Duodenal mucosa (tissue), 2 donors: ENCODE measurements at regions not wholly inside any gene's neighbourhood (a gene's known extent, or its start where the extent isn't known, plus 50 kb on each side); places are given as distances from the start of the nearest gene placed in this dataset.

Experiments
- H3K27ac ChIP-seq: one replicate; pipeline ENCODE4 v1.7.0; 2013; ENCODE audit warnings: low read depth, low read length
- H3K27me3 ChIP-seq, 2 donors: one replicate each; pipeline ENCODE4 v1.7.0; 2013; ENCODE audit warnings: low read length in 2 of 2, control low read depth in 1 of 2; ENCODE audit not compliant: insufficient read depth in 2 of 2, control insufficient read depth in 1 of 2
- H3K36me3 ChIP-seq, 2 donors: one replicate each; pipeline ENCODE4 v1.7.0; 2013; ENCODE audit warnings: low read length in 2 of 2, control low read depth in 1 of 2; ENCODE audit not compliant: insufficient read depth in 2 of 2, control insufficient read depth in 1 of 2
- H3K4me1 ChIP-seq, 2 donors: one replicate each; pipeline ENCODE4 v1.7.0; 2013; ENCODE audit warnings: low read length in 2 of 2, control low read depth in 1 of 2; ENCODE audit not compliant: insufficient read depth in 2 of 2, control insufficient read depth in 1 of 2
- H3K4me3 ChIP-seq, 2 donors: one replicate each; pipeline ENCODE4 v1.7.0; 2013; ENCODE audit warnings: low read length in 2 of 2, low read depth in 1 of 2
- H3K9ac ChIP-seq, 2 donors: one replicate each; pipeline ENCODE4 v1.7.0; 2013; ENCODE audit warnings: low read length in 2 of 2, low read depth in 1 of 2
- H3K9me3 ChIP-seq, 2 donors: one replicate each; pipeline ENCODE4 v1.7.0; 2013; ENCODE audit warnings: low read length in 2 of 2, control low read depth in 1 of 2; ENCODE audit not compliant: control insufficient read depth in 1 of 2

- Histone ChIP-seq H3K4me3 (no peak overlapping the region), H3K4me1 (no peaks in the 10 kb centered on the region), H3K9me3 (no peaks in the 10 kb centered on the region), H3K27ac (no peak overlapping the region), H3K9ac (no peak overlapping the region), H3K36me3 (no peaks in the 10 kb centered on the region), H3K27me3 (no peaks in the 10 kb centered on the region)
Observed at GRCh38 chr1:192958350-192958749, 100.8 kb downstream of the UCHL5 start.

GRCh38 chr1:192958871-192959270 lies 100.3 kb downstream of the UCHL5 start:
- Histone ChIP-seq H3K27ac (no peak overlapping the region), H3K9ac (no peak overlapping the region), H3K4me1 (no peaks in the 10 kb centered on the region), H3K36me3 (no peaks in the 10 kb centered on the region), H3K9me3 (no peaks in the 10 kb centered on the region), H3K27me3 (no peaks in the 10 kb centered on the region), H3K4me3 (no peak overlapping the region)

GRCh38 chr1:192959657-192960186 lies 99.4 kb downstream of the UCHL5 start:
- Histone ChIP-seq H3K9me3 (no peaks in the 10 kb centered on the region), H3K27ac (no peak overlapping the region), H3K36me3 (no peaks in the 10 kb centered on the region), H3K4me1 (no peaks in the 10 kb centered on the region), H3K9ac (no peak overlapping the region), H3K27me3 (no peaks in the 10 kb centered on the region), H3K4me3 (no peak overlapping the region)
